Activated T-helper 1 cell treated with anti-CD3 and anti-CD28 coated beads, Interleukin-12 subunit alpha, Interleukin-12 subunit beta, Interleukin-2, Interleukin-4 antibody, amounts not matched to agents 30 ng/mL and 10 ng/mL and 1 ng/mL, durations not matched to agents 14 hours and 24 hours and 36 hours (primary cell): ENCODE measurements at regions not wholly inside any gene's neighbourhood (a gene's known extent, or its start where the extent isn't known, plus 50 kb on each side); places are given as distances from the start of the nearest gene placed in this dataset.

Experiments used
- DNase-seq: peaks from one replicate; pipeline ENCODE4 v3.0.0; 2021; ENCODE audit warnings: low spot score
- H3K27ac Mint-ChIP-seq: one replicate; pipeline ENCODE4 v1.8.0; 2021; ENCODE audit warnings: mild to moderate bottlenecking, mixed read lengths
- H3K27me3 Mint-ChIP-seq: one replicate; pipeline ENCODE4 v1.8.0; 2022; ENCODE audit warnings: mild to moderate bottlenecking, moderate library complexity, mixed read lengths; ENCODE audit not compliant: insufficient read depth
- H3K36me3 Mint-ChIP-seq: one replicate; pipeline ENCODE4 v1.8.0; 2021; ENCODE audit warnings: low read depth, mixed read lengths
- H3K4me1 Mint-ChIP-seq: one replicate; pipeline ENCODE4 v1.8.0; 2021; ENCODE audit warnings: low read depth, mixed read lengths
- H3K4me3 Mint-ChIP-seq: one replicate; pipeline ENCODE4 v1.8.0; 2021; ENCODE audit warnings: mild to moderate bottlenecking, moderate library complexity, mixed read lengths
- H3K9me3 Mint-ChIP-seq: one replicate; pipeline ENCODE4 v1.8.0; 2021; ENCODE audit warnings: mixed read lengths
- intact Hi-C: fragments of 100-400 bp; cut with micrococcal nuclease; formaldehyde crosslinking; loops from one replicate; pipeline ENCODE4 v1.15.1; 2024

- Mint-ChIP-seq H3K27ac (no peak overlapping the region), H3K36me3 (no peaks in the 10 kb centered on the region), H3K9me3 (no peaks in the 10 kb centered on the region), H3K4me1 (peaks cover 33% of the 10 kb centered on the region), H3K27me3 (no peaks in the 10 kb centered on the region), H3K4me3 (no peak overlapping the region)
- intact Hi-C loops = no loop called here
- no peak for DNase-seq
Measured at GRCh38 chr22:46060292-46061123, 83.5 kb upstream of the WNT7B start.

DNA sequence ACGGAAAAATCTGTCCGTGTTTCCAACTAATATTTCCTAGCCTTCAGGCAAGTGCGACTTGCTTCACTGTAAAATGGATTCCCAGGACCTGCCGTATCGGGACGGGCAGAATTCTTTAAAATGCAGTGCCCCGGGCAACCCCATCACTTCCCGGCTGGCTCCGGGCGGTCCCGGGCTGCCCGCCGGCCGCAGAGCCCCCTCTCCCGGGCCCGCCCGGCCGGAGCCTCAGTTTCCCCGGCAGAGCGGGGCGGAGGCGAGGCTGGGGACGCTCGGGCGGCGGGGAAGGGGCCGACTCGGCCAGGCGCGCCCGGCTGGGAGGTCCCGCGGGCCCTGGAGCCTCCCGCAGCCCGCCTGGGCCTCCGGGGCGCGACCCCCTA is 84.2 kb upstream of the WNT7B start:
- H3K4me3 Mint-ChIP-seq = no peak overlapping the region
- no peaks in the 10 kb centered on the region for H3K27me3 Mint-ChIP-seq
- H3K36me3 Mint-ChIP-seq = no peaks in the 10 kb centered on the region
- intact Hi-C loops = no loop called here
- H3K4me1 Mint-ChIP-seq = peaks cover 30% of the 10 kb centered on the region
- no peaks in the 10 kb centered on the region for H3K9me3 Mint-ChIP-seq
- no peak for DNase-seq
- no peak overlapping the region for H3K27ac Mint-ChIP-seq

GRCh38 chr22:46061501-46062231 is 84.7 kb upstream of the WNT7B start:
- H3K4me3 Mint-ChIP-seq = no peak overlapping the region
- DNase-seq = no peak
- H3K4me1 Mint-ChIP-seq = peaks cover 30% of the 10 kb centered on the region
- intact Hi-C loops = no loop called here
- no peaks in the 10 kb centered on the region for H3K27me3 Mint-ChIP-seq
- H3K9me3 Mint-ChIP-seq = no peaks in the 10 kb centered on the region
- H3K36me3 Mint-ChIP-seq = no peaks in the 10 kb centered on the region
- H3K27ac Mint-ChIP-seq = no peak overlapping the region

GRCh38 chr22:46062232-46062615 is 85.3 kb upstream of the WNT7B start:
- no peak overlapping the region for H3K4me3 Mint-ChIP-seq
- peaks cover 24% of the 10 kb centered on the region for H3K4me1 Mint-ChIP-seq
- no peak overlapping the region for H3K27ac Mint-ChIP-seq
- H3K9me3 Mint-ChIP-seq = no peaks in the 10 kb centered on the region
- intact Hi-C loops = no loop called here
- no peaks in the 10 kb centered on the region for H3K27me3 Mint-ChIP-seq
- H3K36me3 Mint-ChIP-seq = no peaks in the 10 kb centered on the region
- no peak for DNase-seq

DNA sequence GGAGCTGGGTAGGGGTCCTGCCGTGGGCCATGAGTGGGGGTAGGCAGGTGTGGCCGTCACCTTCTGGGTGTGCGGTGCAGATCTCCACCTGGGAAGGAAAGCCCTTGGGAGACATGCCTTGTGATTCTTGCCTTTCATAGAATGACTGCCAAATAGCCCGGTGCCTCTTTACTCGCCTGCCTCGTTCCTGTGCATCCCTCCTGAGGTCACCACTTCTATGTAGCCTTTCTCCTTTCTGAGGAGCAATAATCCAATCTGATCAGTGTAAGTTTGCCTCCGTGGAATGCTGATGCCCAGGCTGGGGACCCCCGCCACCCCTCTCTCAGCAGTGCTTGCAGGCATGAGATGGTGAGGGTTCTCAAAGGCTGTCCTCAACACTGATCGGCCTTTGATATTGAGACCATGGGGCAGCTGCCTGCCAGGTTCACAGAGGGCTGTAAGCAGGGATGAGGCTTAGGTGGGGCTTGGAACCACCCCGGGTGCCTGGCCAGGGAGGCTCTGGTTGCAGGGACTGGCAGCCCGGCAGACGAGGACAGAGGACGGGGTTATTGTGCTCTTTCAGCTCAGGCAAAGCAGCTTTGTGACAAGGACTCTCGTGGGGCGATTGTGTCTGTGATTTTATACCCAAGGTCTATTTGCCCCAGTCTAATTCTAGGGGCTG is 86.1 kb upstream of the WNT7B start:
- no peak overlapping the region for H3K27ac Mint-ChIP-seq
- H3K4me1 Mint-ChIP-seq = peaks cover 15% of the 10 kb centered on the region
- no peaks in the 10 kb centered on the region for H3K27me3 Mint-ChIP-seq
- intact Hi-C loops = no loop called here
- H3K9me3 Mint-ChIP-seq = no peaks in the 10 kb centered on the region
- DNase-seq = no peak
- no peak overlapping the region for H3K4me3 Mint-ChIP-seq
- H3K36me3 Mint-ChIP-seq = no peaks in the 10 kb centered on the region

- H3K4me3 Mint-ChIP-seq = no peak overlapping the region
- no peaks in the 10 kb centered on the region for H3K9me3 Mint-ChIP-seq
- H3K36me3 Mint-ChIP-seq = no peaks in the 10 kb centered on the region
- intact Hi-C loops = no loop called here
- H3K4me1 Mint-ChIP-seq = peaks cover 12% of the 10 kb centered on the region
- DNase-seq = no peak
- H3K27me3 Mint-ChIP-seq = peaks cover 2% of the 10 kb centered on the region
- H3K27ac Mint-ChIP-seq = no peak overlapping the region
Measured at GRCh38 chr22:46063846-46064227, 86.5 kb upstream of the PPARA start.

DNA sequence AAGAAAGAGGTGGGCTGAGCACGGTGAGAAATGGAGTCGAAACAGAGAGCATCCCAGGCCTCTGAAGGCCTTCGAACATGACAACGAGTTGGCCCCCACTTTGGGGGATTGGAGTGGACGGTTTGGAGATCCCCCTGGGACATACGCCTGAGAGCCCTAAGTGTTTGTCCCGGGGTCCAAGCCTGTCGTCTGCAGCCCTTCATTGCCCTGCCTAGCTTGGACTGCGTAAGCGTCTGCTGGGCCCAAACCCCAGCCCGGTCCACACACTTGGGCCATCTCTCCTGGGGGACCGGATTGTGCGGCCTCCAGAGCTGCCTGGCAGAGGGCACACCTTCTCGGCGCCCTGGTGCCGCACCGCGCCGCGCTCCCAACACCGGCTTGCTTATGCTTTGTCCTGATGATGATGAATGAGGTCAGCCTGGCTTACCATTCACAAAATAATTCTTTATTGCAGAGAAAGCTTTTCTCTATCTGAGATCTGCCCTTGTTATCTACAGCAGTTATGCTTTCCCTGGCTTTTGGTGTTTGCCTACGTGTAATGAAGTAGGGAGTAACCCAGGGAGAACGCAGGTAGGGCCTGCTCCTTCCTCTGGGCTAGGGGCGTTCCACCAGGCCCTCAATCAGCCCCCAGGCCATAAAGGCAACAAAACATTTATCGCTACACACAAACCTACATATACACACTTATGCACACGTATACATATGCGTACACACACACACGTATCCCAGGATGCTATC is 85.9 kb upstream of the PPARA start:
- Mint-ChIP-seq H3K4me1 (peaks cover 13% of the 10 kb centered on the region), H3K9me3 (no peaks in the 10 kb centered on the region), H3K4me3 (no peak overlapping the region), H3K36me3 (no peaks in the 10 kb centered on the region), H3K27ac (no peak overlapping the region), H3K27me3 (peaks cover 4% of the 10 kb centered on the region)
- DNase-seq = no peak
- intact Hi-C loops = no loop called here

GRCh38 chr22:46064966-46065666 is 85.2 kb upstream of the PPARA start:
- Mint-ChIP-seq H3K9me3 (no peaks in the 10 kb centered on the region), H3K4me1 (peaks cover 17% of the 10 kb centered on the region), H3K4me3 (no peak overlapping the region), H3K27ac (no peak overlapping the region), H3K27me3 (peaks cover 4% of the 10 kb centered on the region), H3K36me3 (no peaks in the 10 kb centered on the region)
- no peak for DNase-seq
- intact Hi-C loops = no loop called here

DNA sequence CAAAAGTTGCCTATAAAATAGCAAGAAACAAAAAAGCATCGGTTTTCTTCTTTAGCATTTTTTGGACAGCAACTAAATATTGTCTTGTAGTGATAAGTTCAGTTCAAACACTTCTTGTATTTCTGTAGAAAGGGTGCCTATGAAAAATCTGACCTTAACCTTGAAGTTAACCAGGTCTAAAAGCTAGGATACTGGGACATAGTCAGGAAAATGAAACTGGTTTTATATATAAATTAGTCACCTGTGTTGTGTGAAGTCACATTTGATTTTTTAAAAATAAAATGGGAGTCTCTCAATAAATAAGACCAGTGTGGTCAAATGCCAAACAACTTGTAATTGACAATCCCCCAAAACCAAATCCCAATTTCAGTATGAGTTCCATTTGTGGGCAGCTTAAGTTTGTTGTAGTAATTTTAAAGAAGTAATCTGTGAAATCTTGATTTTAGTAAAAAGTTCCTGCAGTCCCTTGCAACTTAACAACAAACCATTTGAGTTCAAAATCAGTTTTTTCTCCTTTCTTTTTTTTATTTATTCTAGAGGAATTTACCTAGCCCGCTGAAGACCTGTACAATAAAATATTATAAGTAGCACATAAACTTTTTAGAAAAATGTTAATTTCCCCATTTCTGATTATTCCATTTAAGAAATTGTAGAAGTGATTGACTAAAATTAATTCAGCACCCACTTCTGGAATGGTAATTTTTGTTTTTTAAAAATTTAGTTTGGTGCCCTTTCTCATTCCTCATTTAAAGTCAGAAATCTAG is 84.5 kb upstream of the PPARA start:
- Mint-ChIP-seq H3K27ac (no peak overlapping the region), H3K9me3 (no peaks in the 10 kb centered on the region), H3K36me3 (no peaks in the 10 kb centered on the region), H3K4me1 (peaks cover 17% of the 10 kb centered on the region), H3K4me3 (no peak overlapping the region), H3K27me3 (peaks cover 4% of the 10 kb centered on the region)
- intact Hi-C loops = no loop called here
- DNase-seq = no peak

GRCh38 chr22:46066691-46067090 is 83.6 kb upstream of the PPARA start:
- DNase-seq = no peak
- Mint-ChIP-seq H3K27me3 (peaks cover 4% of the 10 kb centered on the region), H3K4me1 (peaks cover 17% of the 10 kb centered on the region), H3K9me3 (no peaks in the 10 kb centered on the region), H3K27ac (no peak overlapping the region), H3K4me3 (no peak overlapping the region), H3K36me3 (no peaks in the 10 kb centered on the region)
- intact Hi-C loops = no loop called here

- Mint-ChIP-seq H3K9me3 (no peaks in the 10 kb centered on the region), H3K27me3 (peaks cover 4% of the 10 kb centered on the region), H3K36me3 (no peaks in the 10 kb centered on the region), H3K4me1 (peaks cover 13% of the 10 kb centered on the region), H3K4me3 (no peak overlapping the region), H3K27ac (no peak overlapping the region)
- DNase-seq = no peak
- intact Hi-C loops = loop anchor here (2.0 kb wide), 1 partner anchor 13 kb away; no protein-coding TSS in a partner anchor
Measured at GRCh38 chr22:46067159-46068111, 82.9 kb upstream of the PPARA start.
